NCI-H1417 treated with DMSO at 0.1 percent for 48 hours (cell line): ENCODE measurements at regions not wholly inside any gene's neighbourhood (a gene's known extent, or its start where the extent isn't known, plus 50 kb on each side); places are given as distances from the start of the nearest gene placed in this dataset.

Experiments used
- DNase-seq: peaks from one replicate; lab custom pipeline; 2025; lab: John Stamatoyannopoulos, UW

DNA sequence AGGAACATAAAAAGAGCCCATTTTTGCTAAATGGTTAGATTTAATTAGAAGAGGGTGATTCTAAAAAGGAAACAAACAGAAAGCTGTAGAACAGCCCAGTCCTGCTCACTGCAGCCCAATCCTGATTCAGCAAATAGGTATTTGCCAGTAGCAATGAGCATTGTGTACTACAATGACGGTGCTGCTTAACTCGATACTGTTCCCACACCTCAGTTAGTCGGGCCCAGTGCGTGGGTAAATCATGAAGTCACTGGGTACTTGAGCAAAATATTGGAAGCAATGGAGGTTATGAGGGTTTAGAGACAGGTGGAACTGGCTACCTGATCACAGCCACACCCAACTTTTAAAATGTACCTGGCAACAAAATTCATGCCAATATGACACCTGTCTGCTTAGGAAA is 101.5 kb upstream of the ADGRL2 start:
- no peak for DNase-seq

DNA sequence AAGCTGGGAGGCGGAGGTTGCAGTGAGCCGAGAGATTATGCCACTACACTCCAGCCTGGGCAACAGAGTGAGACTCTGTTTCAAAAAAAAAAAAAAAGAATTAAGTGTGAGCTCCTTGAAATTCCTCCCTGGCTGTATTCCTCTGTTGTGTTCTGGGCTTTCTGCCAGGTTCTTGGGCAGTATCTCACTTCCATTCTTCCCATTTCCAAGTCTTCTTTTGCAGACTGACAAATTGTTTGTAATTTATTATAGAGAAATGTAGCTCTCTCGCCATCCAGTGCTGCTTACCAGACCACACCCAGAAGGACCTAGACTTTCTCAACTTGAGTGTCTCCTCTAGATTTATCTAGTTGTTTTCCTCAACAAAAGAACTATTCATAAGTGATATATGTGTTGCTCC is 105.0 kb upstream of the ADGRL2 start:
- DNase-seq, result no peak

DNA sequence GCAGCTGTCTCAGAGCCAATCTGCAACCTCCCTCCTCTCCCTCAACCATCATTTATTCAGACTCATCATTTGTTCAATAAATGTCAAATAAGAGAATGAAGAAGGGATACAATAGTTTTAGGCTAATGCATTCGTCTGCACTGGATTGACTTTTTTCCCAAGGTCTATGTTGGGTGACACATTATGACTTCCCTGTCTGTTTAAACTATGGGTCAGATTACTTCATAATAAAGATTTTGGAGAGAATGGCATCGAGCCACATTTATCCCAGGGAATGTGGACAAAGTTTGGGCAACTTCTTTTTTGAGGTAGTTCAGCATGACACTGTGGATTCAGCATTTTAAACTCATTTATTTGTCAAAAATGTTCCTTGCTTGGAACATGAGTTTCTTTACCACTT is 107.4 kb upstream of the ADGRL2 start:
- DNase-seq, result no peak

DNA sequence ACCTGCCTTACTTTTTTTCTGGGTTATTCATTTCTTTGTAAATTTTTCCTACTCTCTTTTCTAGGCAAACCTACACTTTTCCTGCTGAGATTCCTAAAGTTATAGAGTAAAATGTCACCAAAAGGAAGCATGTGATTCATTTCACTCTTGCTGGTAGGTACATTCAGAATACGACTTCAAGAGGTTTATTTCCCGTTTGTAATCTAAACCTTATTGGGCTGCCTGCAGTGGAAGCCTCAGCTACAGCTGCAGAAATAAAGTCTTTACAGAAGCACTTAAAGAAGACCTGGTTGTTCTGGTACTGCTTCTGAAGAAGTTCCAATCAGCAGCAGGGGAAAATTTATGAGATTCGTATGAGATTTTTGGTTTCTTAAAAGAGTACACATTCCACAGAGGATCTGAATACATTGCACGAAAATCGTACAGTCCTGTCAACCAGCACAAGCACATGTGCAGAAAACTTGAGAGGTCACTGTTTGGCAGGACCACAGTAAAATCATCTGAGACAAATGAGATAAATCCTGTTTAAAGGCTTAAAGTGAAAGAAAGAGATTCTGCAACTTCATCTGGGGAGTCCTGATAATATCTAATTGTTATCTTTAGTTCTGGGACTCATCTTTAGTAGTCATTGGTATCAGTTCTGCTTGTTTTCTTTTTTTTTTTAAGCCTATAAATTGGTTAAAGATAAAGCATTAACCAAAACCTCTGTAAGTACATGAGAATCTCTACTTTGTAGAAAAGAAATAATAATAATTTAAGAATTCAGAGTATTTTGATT is 109.9 kb upstream of the ADGRL2 start:
- no peak for DNase-seq

DNA sequence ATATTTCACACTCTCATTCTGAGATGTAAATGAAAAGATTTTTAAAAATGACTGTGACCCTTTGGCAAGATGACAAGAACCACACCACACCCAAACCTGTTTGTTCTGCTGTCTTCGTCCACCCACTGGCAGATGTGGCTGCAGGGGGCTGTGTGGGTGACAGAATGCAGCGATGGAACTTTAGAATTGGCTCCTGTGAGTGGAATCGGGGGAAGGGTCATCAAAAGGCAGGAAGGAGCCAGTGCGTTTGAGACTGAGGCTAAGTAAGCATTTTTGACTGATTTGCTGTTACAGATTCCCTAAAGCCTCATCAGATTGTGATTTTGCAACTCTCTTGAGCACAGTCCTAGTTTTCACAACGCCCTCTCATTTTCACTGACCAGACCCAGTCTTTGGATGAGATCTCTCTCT is 111.2 kb upstream of the ADGRL2 start:
- no peak for DNase-seq

DNA sequence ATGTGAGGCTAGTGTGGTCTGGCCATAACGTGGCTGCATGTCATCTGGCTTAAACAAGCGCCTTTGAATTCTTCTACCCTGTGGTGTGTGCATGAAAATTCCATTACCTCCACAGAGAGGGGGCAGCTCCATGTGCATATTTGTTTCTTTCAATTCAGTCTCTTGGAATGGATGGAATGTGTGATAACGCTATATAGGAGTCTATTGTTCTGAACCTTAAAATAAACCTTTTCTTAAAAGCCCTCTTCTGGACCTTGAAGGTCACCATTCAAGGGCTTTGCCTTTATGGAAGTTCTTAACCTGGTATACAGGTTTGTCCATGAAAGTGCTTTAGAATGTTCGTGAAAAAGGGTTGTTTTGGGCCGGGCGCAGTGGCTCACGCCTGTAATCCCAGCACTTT is 118.2 kb upstream of the ADGRL2 start:
- no peak for DNase-seq

DNA sequence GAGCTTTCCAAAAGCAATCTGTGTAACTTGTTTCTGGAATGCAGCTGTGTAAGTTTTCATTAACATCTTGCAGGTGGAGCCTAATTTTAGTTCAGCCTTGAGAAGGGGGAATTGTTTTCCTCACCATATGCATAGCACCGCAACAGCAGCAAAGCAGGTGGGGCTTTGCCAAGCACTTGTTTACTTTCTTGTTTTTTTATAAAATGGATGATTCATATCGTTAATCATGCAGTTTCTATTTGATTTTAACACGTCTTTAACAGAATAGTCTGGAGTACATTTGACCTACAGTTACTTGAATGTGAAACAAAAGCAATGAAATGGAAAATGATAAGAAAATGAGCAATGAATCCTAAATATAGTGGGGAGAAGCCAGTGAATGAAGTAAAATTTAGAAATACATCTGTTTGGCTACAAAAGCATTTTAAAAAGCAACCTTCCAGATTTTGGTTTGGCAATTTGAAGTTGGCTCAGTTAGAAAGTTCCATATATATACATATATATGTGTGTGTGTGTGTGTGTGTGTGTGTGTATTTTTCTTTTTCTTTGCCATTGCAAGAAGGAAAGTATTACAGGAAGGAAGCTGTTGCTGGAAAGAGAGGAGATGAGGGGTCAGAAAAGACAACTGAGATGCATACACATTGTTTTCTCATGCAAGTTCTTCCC is 119.0 kb upstream of the ADGRL2 start:
- DNase-seq, result no peak

DNA sequence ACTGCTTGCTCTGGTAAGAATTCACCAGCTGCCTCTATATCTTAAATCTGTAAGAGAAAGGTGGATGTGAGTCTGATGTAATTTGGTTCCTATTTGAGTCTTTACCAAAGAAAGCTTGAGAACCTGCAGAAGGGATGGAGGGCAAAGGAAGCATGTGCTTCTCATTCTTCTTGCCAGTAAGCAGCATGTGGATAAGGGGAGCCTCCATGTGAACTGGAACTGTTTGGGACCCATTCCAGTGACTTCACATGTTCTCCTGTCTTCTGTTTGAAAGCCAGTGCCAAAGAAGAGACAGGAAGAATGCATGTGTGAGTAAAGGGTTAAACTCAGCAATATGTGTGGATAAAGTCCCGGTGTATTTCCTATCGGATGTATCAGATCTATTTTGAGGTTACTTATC is 119.6 kb upstream of the ADGRL2 start:
- no peak for DNase-seq

DNA sequence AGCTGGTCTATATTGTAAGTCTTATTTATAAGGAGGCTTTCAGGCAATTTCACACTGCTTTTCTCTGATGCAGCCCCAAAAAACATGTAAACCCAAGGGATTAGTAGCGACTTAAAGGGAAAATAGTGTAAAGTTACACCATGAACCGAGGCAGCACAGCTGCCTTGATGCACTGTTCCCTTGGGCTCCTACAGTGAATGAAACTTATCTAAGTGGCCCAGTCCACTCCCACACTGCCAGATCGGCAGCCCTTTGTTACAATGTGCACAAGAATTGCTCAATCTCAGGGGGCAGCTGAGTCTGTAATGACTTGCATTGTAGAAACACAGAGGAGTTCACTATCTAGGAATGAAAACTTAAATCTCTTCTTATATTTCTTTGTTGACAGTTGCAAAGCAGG is 120.8 kb upstream of the ADGRL2 start:
- DNase-seq, result no peak

DNA sequence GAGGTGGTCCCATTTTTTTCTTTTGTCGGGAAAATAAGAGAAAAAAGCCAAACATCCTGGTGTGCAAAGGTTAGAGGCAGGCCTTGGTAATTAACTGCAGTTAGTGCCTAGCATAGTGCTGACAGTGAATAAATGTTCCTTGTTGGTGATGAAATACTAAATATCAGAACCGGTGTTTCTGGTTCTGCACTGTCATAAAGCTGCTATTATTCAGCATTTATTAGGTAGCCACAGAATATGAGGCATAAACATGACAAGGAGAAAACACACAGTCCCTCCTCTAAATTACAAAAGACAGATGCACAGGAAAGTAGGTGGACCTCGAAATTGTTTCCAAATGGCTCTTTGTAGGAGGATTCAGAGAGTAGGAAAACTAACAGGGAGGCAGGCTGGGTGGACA is 122.0 kb upstream of the ADGRL2 start:
- DNase-seq, result no peak

DNA sequence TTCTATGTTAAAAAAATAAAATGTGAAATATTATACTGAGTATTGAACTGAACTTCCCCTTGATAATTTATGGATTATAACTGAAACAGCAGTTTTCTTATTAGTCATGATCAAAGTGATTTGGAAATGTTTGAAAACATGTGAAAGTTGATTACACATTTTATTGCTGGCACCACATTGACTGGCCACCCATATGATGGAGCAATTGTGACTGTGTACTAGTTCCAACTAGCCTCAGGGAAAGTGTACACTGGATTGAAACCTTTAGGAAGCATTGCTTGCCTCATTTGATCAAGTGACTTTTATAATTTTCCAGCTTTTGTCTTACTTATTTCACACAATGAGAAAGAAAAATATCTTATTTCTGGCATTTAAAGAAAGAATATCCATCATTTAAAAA is 128.0 kb upstream of the ADGRL2 start:
- no peak for DNase-seq

DNA sequence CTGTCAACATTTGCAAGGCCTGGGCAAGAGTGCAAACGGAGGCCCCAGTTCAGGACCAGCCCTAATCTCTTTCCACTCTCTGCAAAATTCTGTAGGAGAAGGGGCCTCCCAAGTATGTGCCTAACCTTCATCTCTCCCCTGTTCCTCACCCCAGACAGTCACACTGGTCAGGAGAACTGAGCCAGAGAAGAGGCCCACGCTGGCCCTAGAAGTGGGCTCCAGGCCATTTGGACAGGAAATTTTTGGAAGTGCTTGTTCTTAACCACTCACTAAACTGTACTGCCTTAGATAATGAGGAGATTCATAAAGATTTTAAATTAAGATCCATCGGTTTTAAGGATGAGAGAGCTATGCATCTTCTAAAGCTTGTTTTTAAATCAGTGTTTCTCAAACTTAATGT is 129.7 kb upstream of the ADGRL2 start:
- no peak for DNase-seq

DNA sequence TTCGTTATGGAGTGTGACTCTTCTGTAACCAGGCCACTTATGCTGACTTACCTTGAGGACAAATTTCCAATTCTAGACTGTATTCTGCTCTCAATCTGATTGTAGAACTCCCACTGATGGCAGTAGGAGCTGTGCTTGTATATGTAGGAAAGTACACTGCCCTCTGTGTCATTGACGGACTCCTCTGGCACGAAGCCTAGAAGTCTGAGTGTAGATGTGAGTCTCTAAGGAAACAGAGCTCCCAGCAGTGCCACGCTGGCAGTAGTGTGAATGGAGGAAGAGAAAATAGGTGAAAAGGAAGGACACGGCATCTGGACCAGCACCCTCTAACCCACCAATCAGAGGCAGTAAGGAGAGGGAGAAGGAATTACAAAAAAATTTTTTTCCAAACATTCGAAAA is 130.4 kb upstream of the ADGRL2 start:
- no peak for DNase-seq

DNA sequence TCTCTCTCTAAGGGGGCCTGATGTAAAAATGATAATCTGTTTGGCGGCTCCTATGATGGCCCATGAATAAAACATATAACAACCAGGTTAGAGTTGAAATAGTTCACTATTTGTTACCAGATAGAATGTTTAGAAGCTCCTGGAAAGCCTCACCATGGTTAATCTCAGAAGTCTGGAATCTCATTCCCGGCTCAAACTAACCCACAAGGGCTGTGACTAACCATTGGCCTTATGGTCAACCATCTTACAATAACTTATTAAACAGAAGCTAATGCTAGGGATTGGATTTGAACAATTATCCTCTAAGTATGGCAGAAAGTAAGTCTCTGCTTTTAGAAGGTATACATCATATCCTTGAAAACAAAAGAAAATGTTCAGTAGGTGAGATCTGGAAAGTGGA is 134.1 kb upstream of the ADGRL2 start:
- no peak for DNase-seq

DNA sequence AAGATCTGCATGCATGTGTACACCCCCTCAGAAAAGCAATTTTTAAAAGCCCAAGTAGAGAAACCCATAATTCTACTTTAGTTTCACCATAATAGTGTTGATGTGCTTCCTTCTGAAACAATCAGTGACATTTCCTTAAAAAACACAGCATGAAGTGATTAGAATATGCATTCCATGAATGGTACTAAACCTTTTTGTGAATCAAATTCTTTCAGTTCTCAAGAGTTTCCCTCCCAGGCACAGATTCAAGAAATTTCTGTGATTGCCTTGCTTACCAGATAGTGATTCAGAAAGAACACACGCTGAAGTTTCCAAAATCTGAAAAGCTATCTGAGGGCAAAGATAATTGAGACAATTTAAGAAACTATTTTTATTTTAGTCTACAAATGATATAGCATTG is 136.4 kb upstream of the ADGRL2 start:
- DNase-seq, result no peak

DNA sequence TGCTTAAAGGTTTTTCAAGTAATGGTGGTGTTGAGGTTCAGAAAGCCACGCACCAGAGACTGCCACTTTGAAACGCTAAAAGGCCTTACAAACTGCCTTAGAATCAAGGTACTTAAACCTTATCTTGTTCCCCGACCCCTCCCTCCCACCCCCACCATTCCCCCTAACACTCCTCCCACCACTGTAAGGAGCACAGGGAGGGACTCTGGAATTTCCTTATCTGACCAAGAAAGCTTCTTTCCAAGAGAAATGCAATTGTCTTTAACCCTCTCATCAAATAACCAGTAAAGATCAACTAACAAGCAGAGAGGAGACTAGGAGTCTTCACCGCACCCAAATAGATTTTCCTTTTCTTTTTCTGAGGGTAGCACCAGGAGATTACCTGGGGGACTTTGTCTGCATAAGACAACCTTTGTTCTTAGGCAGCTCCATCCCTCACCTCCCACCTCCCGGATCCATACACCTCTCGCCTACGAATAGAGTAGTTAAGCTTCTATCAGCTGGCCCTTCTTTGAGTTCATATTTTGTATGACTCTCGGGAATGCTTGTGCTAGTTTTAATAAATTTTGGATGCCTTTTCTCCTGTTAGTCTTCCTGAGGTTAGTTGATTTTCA is 137.7 kb upstream of the ADGRL2 start:
- DNase-seq, result no peak

DNA sequence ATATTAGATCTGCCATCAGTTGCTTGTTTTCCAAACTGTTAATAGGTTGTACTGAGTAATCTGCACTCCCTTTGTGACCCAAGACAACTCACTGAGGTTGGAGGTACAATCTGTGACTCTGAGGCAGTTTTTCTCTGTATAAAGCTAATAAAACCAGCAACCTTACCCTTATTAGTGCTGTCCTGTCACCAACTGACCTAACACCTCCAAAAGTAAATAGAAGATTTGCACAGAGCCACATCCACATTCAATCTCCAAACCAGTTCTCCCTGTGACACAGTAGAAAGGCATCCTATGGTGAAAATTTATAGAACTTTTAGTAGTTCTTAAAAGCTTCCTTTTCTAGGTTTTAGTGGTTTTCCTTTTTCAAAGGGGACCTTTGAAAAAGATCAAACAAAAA is 140.4 kb upstream of the ADGRL2 start:
- no peak for DNase-seq

DNA sequence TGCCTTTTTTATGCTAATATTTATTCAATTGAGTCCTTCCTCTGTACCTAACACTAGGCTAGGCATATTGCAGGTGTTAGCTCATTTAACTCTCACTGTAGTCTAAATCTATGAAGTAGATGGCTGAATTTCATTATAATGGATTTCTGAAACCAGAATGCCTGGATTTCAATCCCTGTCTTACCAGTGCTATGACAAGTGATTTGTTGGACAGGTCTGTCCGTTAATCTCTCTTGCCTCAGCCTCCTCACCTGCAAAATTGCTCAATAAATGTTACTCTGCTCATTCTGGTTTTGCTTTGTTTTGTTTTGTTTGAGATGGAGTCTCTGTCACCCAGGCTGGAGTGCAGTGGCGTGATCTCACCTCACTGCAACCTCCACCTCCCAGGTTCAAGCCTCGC is 146.1 kb upstream of the ADGRL2 start:
- DNase-seq, result no peak

DNA sequence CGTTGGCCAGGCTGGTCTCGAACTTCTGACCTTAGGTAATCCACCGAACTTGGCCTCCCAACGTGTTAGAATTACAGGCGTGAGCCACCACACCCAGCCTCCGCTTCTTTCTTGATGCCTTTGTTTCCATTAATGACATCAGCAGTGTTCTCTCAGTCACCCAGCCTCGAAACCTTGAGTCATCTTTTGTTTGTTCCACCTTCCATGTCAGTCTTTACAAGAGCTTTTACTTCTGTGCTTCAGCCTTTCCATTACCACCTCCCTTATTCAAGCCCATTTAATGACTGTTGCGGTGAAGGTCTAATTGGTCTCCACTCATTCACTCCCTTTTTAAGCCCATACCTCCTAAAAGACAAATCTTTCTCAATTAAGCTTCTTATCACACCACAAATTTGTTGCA is 146.6 kb upstream of the ADGRL2 start:
- DNase-seq, result no peak

DNA sequence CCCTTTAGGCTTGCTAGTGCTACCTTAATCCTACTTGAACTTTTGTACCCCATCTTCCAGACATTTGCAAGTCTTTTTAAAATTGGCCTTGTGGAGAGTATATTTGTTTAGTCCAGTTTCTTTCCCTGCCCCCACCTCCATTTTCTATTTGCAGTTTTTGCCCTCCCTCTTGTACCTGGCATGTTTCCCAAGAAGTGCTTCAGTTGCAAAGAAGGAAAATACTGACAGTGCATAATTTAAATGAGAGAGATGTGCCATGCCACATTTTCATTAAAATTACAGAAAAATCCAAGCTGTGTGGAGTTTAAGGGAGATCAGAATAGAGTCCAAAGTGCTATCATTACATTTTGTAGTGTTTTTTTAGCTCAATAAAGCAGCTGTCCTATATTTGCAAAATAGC is 150.0 kb upstream of the ADGRL2 start:
- no peak for DNase-seq

DNA sequence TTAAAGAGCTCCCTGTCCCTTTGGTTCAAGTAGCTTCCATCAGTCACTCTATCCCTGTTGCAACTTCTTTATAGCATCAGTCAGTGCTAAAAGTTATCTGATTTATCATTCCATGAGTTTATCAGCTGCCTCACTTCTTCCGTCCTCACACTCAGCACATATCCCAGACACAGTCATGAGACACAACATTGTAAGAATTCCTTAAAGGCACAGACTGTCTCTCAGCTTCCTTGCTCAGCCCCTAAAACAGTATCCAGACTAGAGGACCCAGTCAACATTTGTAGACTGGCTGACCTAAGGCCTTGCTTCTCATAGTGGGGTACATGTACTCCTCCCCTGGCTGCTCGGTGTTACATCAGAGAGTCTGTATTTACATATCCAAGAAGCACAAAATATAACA is 164.9 kb upstream of the ADGRL2 start:
- DNase-seq, result no peak

DNA sequence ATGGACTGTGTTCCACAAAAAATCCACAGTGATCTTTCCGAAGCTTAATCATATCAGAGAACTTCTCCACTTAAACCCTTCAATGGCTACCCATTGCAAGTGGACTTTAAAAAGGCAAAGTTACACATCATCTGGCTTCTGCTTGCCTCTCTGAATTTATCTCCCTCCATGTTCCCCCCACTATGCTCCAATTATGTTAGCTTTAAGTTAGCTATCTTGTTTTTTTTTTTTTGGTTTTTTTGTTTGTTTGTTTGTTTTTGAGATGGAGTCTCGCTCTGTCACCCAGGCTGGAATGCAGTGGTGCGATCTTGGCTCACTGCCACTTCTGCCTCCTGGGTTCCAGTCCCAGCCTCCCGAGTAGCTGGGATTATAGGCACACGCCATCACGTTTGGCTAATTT is 166.4 kb upstream of the ADGRL2 start:
- DNase-seq, result no peak

DNA sequence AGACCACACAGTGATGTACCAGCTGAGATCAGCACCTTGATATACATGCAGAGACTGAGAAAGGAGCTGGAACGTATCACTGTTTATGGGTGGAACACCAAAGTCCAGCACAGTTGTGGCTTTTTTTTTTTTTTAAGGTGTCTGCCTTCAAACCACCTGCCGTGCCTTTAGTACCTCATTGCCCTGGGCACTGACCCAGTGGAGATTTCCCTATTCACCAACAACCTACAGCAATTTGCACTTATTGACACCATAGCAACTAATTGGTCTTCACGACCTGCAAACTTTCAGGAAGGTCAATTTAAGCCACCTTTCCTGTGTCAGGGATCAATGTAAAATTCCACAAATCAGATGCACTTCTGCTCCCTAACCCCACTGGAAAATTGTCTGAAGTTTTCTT is 181.6 kb upstream of the ADGRL2 start:
- DNase-seq, result no peak

DNA sequence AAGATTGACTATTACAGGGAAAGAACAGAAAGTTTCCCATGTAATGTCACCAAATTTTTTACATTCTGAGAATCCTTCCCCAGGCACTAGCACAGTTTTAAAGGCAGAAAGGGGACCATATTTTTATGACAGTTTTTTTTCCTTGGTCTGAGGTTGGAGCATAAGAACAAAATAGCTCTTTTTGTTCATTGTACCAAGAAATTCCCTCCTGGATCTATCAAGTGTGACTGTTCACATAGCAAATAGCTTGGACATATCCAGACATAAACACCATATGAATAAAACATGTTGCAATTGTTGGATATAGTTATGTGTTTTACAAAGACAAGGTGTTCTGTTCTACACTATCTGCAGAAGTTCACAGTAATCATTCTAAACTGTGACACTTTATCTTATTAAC is 182.4 kb upstream of the ADGRL2 start:
- DNase-seq, result no peak
